Activated naive CD8-positive, alpha-beta T cell treated with anti-CD3 and anti-CD28 coated beads, Interleukin-2, amount 50 U/mL, for 16 hours (primary cell): ENCODE measurements at regions not wholly inside any gene's neighbourhood (a gene's known extent, or its start where the extent isn't known, plus 50 kb on each side); places are given as distances from the start of the nearest gene placed in this dataset.
"Not testable (repeated sequence)": the region's sequence is repeated elsewhere in the genome, so short reads cannot be mapped to it uniquely, and the experiment has no call there.

Experiments
- DNase-seq: peaks from one replicate; pipeline ENCODE4 v3.0.0-alpha.2; 2020; ENCODE audit warnings: low read depth, low spot score

GRCh38 chr5:156182174-156182967, 144.6 kb upstream of the SGCD start:
- DNase-seq: no peak

GRCh38 chr5:156186760-156187159, 140.2 kb upstream of the SGCD start:
- DNase-seq: no peak

GRCh38 chr5:156188016-156188415, 138.9 kb upstream of the SGCD start:
- no peak for DNase-seq

GRCh38 chr5:156189628-156190027, 137.3 kb upstream of the SGCD start:
- DNase-seq: no peak

- DNase-seq: no peak
Observed at GRCh38 chr5:156191547-156191946, 135.4 kb upstream of the SGCD start.

- DNase-seq: no peak
Observed at GRCh38 chr5:156197042-156197635, 129.8 kb upstream of the SGCD start.

- no peak for DNase-seq
Observed at GRCh38 chr5:156199045-156199444, 127.9 kb upstream of the SGCD start.

GRCh38 chr5:156200938-156201787, 125.8 kb upstream of the SGCD start:
- no peak for DNase-seq

- no peak for DNase-seq
Observed at GRCh38 chr5:156201788-156202403, 125.1 kb upstream of the SGCD start.

GRCh38 chr5:156208271-156208670, 118.7 kb upstream of the SGCD start:
- no peak for DNase-seq

GRCh38 chr5:156218367-156219158, 108.4 kb upstream of the SGCD start:
- DNase-seq: no peak

GRCh38 chr5:156219483-156220005, 107.4 kb upstream of the SGCD start:
- DNase-seq: no peak

GRCh38 chr5:156221816-156222215, 105.1 kb upstream of the SGCD start:
- DNase-seq: no peak

- no peak for DNase-seq
Observed at GRCh38 chr5:156223547-156223946, 103.4 kb upstream of the SGCD start.

GRCh38 chr5:156226485-156226884, 100.5 kb upstream of the SGCD start:
- not testable (repeated sequence) for DNase-seq

- no peak for DNase-seq
Observed at GRCh38 chr5:156230887-156231286, 96.1 kb upstream of the SGCD start.

GRCh38 chr5:156232251-156232869, 94.6 kb upstream of the SGCD start:
- no peak for DNase-seq

GRCh38 chr5:156237361-156237760, 89.6 kb upstream of the SGCD start:
- no peak for DNase-seq

- no peak for DNase-seq
Observed at GRCh38 chr5:156239800-156240199, 87.2 kb upstream of the SGCD start.

- no peak for DNase-seq
Observed at GRCh38 chr5:156240414-156240813, 86.5 kb upstream of the SGCD start.
